ENCODE measurements at regions not wholly inside any gene's neighbourhood (a gene's known extent, or its start where the extent isn't known, plus 50 kb on each side); places are given as distances from the start of the nearest gene placed in this dataset.
"Not testable (repeated sequence)": the region's sequence is repeated elsewhere in the genome, so short reads cannot be mapped to it uniquely, and the experiment has no call there.

- no peak for DNase-seq
Measured at GRCh38 chr2:224174990-224175389, 135.9 kb upstream of the SERPINE2 start.

DNA sequence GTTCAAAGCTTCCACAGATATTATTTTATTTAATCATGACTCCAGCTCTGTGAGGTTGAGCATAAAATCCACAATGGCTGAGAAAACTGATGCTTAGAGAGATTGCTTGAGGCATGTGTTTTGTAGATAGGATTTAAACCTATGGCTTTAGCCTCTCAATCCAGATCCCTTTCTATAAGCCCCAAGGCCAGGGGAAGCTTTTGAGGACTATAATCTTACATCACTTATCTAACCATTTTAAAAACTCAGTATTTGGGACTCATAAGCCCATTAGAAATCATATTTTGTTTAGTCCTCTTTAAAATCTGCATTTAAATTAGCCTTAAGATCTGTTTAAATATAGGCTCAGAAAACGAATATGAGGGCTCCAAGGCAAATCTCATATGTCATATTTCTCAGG lies 135.4 kb upstream of the SERPINE2 start:
- DNase-seq, result no peak

GRCh38 chr2:224173933-224174332 lies 134.8 kb upstream of the SERPINE2 start:
- DNase-seq, result no peak

GRCh38 chr2:224173210-224173609 lies 134.1 kb upstream of the SERPINE2 start:
- no peak for DNase-seq

GRCh38 chr2:224171226-224171625 lies 132.1 kb upstream of the SERPINE2 start:
- DNase-seq, result no peak

GRCh38 chr2:224169847-224170246 lies 130.8 kb upstream of the SERPINE2 start:
- no peak for DNase-seq

- DNase-seq, result not testable (repeated sequence)
Measured at GRCh38 chr2:224167781-224168180, 128.7 kb upstream of the SERPINE2 start.

DNA sequence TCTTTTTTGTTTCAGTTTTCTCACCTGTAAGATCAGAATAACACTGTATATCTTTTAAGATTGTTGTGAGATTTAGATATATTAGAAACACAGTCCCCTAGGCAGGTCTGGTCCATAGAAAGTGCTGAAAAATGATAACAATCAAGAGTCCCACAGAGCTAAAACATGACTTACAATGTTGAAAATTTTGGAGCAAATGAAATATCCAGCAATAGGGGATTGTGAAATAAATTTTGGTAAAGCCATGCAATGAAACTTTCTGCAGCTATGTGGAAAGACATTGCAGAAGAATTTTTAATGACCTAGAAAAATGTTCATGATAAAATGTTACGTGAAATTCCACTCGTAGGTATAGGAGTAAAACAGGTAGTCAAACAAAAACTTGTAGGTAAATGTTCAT lies 127.6 kb upstream of the SERPINE2 start:
- no peak for DNase-seq

DNA sequence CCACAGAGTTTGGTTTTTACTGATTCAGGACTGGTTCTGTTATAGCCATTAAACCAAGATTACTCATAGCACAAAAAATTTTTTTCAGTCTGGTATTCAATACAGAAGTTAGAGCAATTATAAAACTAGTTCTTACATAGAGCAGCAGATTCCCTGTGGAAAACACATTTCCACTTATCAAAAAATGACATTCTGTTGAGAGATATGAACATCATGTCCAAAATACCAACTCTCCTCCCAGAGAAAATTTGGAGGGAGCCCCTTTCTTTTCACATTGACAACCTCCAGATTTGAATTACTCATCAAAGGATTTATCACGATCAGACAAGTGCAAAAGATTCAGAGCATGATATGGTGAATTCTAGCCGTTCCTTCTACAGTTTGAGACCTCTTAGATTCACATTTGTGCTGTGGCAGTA lies 126.8 kb upstream of the SERPINE2 start:
- DNase-seq, result no peak

GRCh38 chr2:224163566-224164307 lies 124.7 kb upstream of the SERPINE2 start:
- DNase-seq, result no peak

GRCh38 chr2:224162122-224162521 lies 123.0 kb upstream of the SERPINE2 start:
- no peak for DNase-seq

DNA sequence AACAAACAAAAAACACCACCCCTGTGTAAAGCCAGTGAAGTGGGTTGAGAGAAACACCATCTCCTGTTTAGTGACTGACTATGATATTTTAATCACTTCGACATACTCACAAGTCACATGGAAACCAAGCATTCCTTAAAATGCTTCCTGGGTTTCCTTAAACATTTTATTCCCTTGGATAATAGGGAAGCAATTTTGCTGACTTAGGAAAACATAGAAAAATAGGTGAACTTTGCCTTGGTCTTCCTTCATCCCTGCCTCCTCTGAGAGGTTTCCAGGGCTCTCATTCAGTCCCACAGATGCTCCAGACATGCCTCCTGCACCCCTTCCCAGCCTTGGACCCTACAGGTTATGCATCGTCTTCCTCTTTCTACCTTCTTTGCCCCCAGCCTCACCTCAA lies 122.6 kb upstream of the SERPINE2 start:
- no peak for DNase-seq

GRCh38 chr2:224160917-224161316 lies 121.8 kb upstream of the SERPINE2 start:
- DNase-seq, result no peak

DNA sequence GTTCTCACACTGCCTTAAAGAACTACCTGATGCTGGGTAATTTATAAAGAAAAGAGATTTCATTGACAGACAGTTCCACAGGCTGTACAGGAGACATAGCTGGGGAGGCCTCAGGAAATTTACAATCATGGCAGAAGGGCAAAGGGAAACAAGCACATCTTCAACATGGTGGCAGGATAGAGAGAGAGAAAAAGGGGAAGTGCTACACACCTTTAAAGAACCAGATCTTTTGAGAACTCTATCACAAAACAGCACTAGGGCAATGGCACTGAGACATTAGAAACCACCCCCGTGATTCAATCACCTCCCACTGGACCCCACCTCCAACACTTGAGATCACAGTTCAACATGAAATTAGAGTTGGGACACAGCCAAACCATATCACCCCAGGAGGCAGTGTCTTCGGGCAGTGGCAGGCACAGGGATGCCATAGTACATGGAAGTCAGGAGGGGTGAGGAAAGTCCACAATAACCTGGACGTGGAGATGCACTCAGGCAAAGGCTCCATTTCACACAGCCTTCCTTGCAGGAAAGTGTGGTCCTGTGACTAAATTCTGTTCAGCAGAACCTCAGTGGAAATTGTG lies 120.4 kb upstream of the SERPINE2 start:
- DNase-seq, result no peak

- DNase-seq, result no peak
Measured at GRCh38 chr2:224158831-224159230, 119.7 kb upstream of the SERPINE2 start.

DNA sequence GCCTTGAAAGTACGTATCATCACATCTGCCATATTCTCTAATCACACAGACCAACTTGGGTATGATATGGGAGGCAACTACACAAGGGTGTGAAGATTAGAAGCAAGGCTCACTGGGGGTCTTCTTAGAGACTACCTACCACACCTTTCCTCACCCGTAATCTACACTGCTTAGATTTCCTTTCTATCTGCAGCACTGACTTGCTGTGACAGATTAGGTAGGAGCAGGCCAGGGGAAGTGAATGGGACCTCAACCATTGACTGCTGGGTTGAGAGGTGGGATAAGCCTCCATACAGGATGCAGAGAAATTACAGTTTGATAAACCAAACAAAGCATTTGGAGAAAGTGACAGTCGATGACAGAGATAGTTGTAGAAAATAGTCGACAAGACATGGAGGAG lies 119.0 kb upstream of the SERPINE2 start:
- no peak for DNase-seq

GRCh38 chr2:224157655-224158054 lies 118.6 kb upstream of the SERPINE2 start:
- DNase-seq, result peak; percentile 65

GRCh38 chr2:224156436-224156835 lies 117.3 kb upstream of the SERPINE2 start:
- DNase-seq, result no peak

GRCh38 chr2:224155896-224156295 lies 116.8 kb upstream of the SERPINE2 start:
- DNase-seq, result no peak

DNA sequence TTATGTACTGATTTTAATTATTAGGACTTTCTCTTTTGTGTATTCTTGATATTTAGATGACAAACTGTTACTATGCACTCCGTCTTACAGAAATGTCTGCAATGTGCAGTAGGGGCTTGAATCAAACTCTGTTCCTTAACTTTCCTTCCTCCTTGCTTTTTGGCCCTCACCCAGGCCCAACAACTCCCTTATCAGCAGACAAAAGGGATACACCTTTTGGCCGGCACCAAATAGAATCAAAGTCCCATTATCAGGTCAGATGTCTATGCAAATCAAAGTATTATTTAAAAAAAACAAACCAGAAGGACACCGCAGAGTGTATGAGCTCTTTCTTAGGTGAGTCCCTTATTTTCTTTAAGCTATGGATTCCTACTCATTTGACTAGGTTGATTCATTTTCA lies 116.3 kb upstream of the SERPINE2 start:
- no peak for DNase-seq

- DNase-seq, result no peak
Measured at GRCh38 chr2:224151680-224152310, 112.7 kb upstream of the SERPINE2 start.

DNA sequence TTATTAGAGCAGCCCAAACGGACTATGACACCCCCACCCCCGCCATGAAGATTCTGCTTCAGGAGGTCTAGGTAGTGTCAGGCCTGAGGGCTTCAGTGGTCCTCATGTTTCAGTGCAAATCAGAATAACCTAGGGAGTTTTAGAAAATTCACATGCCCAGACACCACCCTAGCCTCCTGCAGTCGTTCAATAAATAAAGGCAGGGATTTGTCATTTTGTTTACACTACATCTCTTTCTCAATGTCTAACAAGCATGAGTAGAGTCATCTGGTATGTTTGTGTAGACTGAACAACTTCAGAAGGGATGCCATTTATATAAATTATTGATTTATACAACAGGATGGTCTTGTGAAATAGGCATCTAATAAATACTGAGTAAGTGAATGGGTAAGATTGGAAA lies 112.1 kb upstream of the SERPINE2 start:
- DNase-seq, result no peak

GRCh38 chr2:224148058-224148457 lies 109.0 kb upstream of the SERPINE2 start:
- DNase-seq, result not testable (repeated sequence)

- no peak for DNase-seq
Measured at GRCh38 chr2:224147174-224147573, 108.1 kb upstream of the SERPINE2 start.
